K562 (cell line): ENCODE measurements at regions not wholly inside any gene's neighbourhood (a gene's known extent, or its start where the extent isn't known, plus 50 kb on each side); places are given as distances from the start of the nearest gene placed in this dataset.

Experiments
- ATAC-seq: fragments of 200-7000 bp; cut with Tn5 transposase; 3 replicates; pipeline ENCODE4 v1.9.1; 2020; ENCODE audit warnings: moderate library complexity
- BruUV-seq: library from RNA; stranded (reverse); fragments of 400-500 nt; replicated peaks from 2 replicates; lab custom pipeline; 2021; lab: Mats Ljungman, UMichigan
- CTCF ChIA-PET: fragments of 300-600 bp; formaldehyde crosslinking; extraction: SDS; loops from one replicate; lab custom pipeline; 2021; ENCODE audit warnings: low intra/inter-chr PET ratio; lab: Yijun Ruan, JAX
- POLR2A ChIA-PET: fragments of 300-600, 350-650 bp; sonication (Branson Sonifier 250); formaldehyde crosslinking; extraction: SDS; loops from one replicate; lab custom pipeline; 2021; ENCODE audit warnings: antibody characterized with exemption, inconsistent platforms; lab: Yijun Ruan, JAX
- DNase-seq, 4 experiments: peaks; one replicate each; pipeline versions ENCODE4 v3.0.0 to v3.0.0-alpha.2; 2011 to 2018; ENCODE audit warnings: low spot score in 3 of 4, mixed read lengths in 3 of 4; ENCODE audit errors: extremely low read depth in 1 of 4
- FAIRE-seq: peaks from 2 replicates; lab custom pipeline; 2011; peaks lifted over from hg19 to GRCh38; lab: Jason Lieb, UNC
- H2AFZ ChIP-seq: 2 replicates; pipeline ENCODE4 v1.6.0; 2011; ENCODE audit warnings: low read depth, low read length, control low read depth, inconsistent platforms
- H3K27ac ChIP-seq: fragments of 200-600 bp; 3 replicates; pipeline ENCODE4 v1.8.0; 2011; ENCODE audit warnings: low read depth, mild to moderate bottlenecking, control low read depth, inconsistent platforms, low read length, moderate library complexity, mixed read lengths; ENCODE audit errors: extremely low read depth
- H3K27me3 ChIP-seq, 2 experiments: fragments of 300-600 bp in 1 of 2; 2 replicates in 1 of 2; 3 replicates in 1 of 2; pipeline versions ENCODE4 v1.6.0 to v1.8.0; 2011; ENCODE audit warnings: inconsistent platforms in 2 of 2, low read length in 2 of 2, mild to moderate bottlenecking in 1 of 2, mixed read lengths in 1 of 2, moderate library complexity in 1 of 2; ENCODE audit not compliant: control insufficient read depth in 2 of 2, insufficient read depth in 2 of 2
- H3K36me3 ChIP-seq: fragments of 300-600 bp; 3 replicates; pipeline ENCODE4 v1.8.0; 2011; ENCODE audit warnings: mild to moderate bottlenecking, low read length, inconsistent platforms; ENCODE audit not compliant: control insufficient read depth, insufficient read depth
- H3K4me1 ChIP-seq, 2 experiments: fragments of 200-600 bp in 1 of 2; replicated peaks in 1 of 2; 2 replicates in 1 of 2; 3 replicates in 1 of 2; pipeline versions ENCODE4 v1.5.1 to v1.8.0; 2011; ENCODE audit warnings: inconsistent platforms in 2 of 2, low read length in 2 of 2, mild to moderate bottlenecking in 1 of 2, mixed read lengths in 1 of 2, moderate library complexity in 1 of 2; ENCODE audit not compliant: control insufficient read depth in 2 of 2, insufficient read depth in 2 of 2
- H3K4me2 ChIP-seq: 2 replicates; pipeline ENCODE4 v1.6.1; 2011; ENCODE audit warnings: low read length, control low read depth, inconsistent platforms, mixed read lengths; ENCODE audit not compliant: insufficient read depth
- H3K4me3 ChIP-seq: fragments of 200-600 bp; sonication (generic), shearing (Covaris generic); 2 replicates; pipeline ENCODE4 v1.5.1; 2016; ENCODE audit warnings: control low read depth, inconsistent platforms
- H3K79me2 ChIP-seq: fragments of 200-600 bp; 3 replicates; pipeline ENCODE4 v1.8.0; 2011; ENCODE audit warnings: low read length, inconsistent platforms; ENCODE audit not compliant: control insufficient read depth, insufficient read depth
- H3K9ac ChIP-seq, 2 experiments: 2 replicates each; pipeline versions ENCODE4 v1.6.0 to v1.6.1; 2011; ENCODE audit warnings: low read depth in 2 of 2, low read length in 2 of 2, control low read depth in 1 of 2, inconsistent platforms in 1 of 2, mild to moderate bottlenecking in 1 of 2, mixed read lengths in 1 of 2; ENCODE audit not compliant: insufficient read depth in 1 of 2
- H3K9me1 ChIP-seq: one replicate; pipeline ENCODE4 v1.6.0; 2011; ENCODE audit warnings: inconsistent platforms, mild to moderate bottlenecking, low read length, moderate library complexity; ENCODE audit not compliant: control insufficient read depth, insufficient read depth
- H3K9me3 ChIP-seq: replicated peaks from 2 replicates; pipeline ENCODE4 v1.5.1; 2011; ENCODE audit warnings: low read depth, low read length, inconsistent platforms; ENCODE audit not compliant: control insufficient read depth, insufficient read depth
- H4K20me1 ChIP-seq: replicated peaks from 2 replicates; pipeline ENCODE4 v1.6.1; 2011; ENCODE audit warnings: low read length, inconsistent platforms, mixed read lengths; ENCODE audit not compliant: control insufficient read depth, insufficient read depth
- CCNT2 ChIP-seq: IDR thresholded peaks from 2 replicates; pipeline ENCODE4 v1.6.1; 2011; ENCODE audit warnings: borderline replicate concordance, low read depth, mild to moderate bottlenecking, moderate library complexity, mixed read lengths, low read length; ENCODE audit not compliant: insufficient read length; ENCODE audit errors: extremely low read depth
- EGR1 ChIP-seq: fragments of 450-650 bp; conservative IDR thresholded peaks from 2 replicates; pipeline ENCODE4 v1.6.1; 2017; ENCODE audit warnings: mild to moderate bottlenecking
- JUN ChIP-seq, 2 experiments: sonication (generic) in 1 of 2; formaldehyde crosslinking in 1 of 2; IDR thresholded peaks; 2 replicates each; pipeline versions ENCODE4 v1.6.1 to v1.8.0; 2012 to 2022; ENCODE audit warnings: borderline replicate concordance in 2 of 2, mild to moderate bottlenecking in 2 of 2, improper control_type of control experiment in 1 of 2, low read depth in 1 of 2, low read length in 1 of 2, missing genetic modification reagents in 1 of 2
- RBM15 ChIP-seq: fragments of 200-400 bp; formaldehyde crosslinking; IDR thresholded peaks from 2 replicates; pipeline ENCODE4 v1.6.1; 2018; ENCODE audit warnings: mild to moderate bottlenecking, low read length, moderate library complexity; ENCODE audit not compliant: insufficient read depth
- SAP30 ChIP-seq: fragments of 200-600 bp; sonication (generic); IDR thresholded peaks from 2 replicates; pipeline ENCODE4 v1.6.1; 2012; ENCODE audit warnings: borderline replicate concordance, low read depth, mild to moderate bottlenecking, moderate library complexity, low read length, control low read depth, inconsistent platforms; ENCODE audit not compliant: insufficient read depth, poor library complexity, severe bottlenecking
- ZNF224 ChIP-seq: sonication (generic); formaldehyde crosslinking; IDR thresholded peaks from 2 replicates; pipeline ENCODE4 v1.8.0; 2022; ENCODE audit warnings: mild to moderate bottlenecking, missing genetic modification reagents
- ZNF3 ChIP-seq: fragments of 250-450 bp; sonication (Bioruptor Pico); IDR thresholded peaks from 2 replicates; pipeline ENCODE4 v1.5.0; 2021; ENCODE audit warnings: mild to moderate bottlenecking, moderate library complexity
- ZNF589 ChIP-seq: fragments of 200-800 bp; sonication (Bioruptor generic); IDR thresholded peaks from 2 replicates; pipeline ENCODE4 v1.6.1; 2016; ENCODE audit warnings: low read depth, missing genetic modification characterization, missing compliant biosample characterization
- ZNF717 ChIP-seq: fragments of 250-450 bp; sonication (Bioruptor Pico); IDR thresholded peaks from 2 replicates; pipeline ENCODE4 v1.5.0; 2021
- WGBS: fragments of 100-300 bp; shearing (Covaris generic); methylation state at CpG from one replicate; pipeline ENCODE4 v1.1.6; 2016; ENCODE audit warnings: low coverage, mixed read lengths; ENCODE audit not compliant: insufficient coverage; ENCODE audit errors: missing lambda C conversion rate; 5-methylcytosine and 5-hydroxymethylcytosine counted together
- in situ Hi-C: fragments of 300-500 bp; cut with MboI; formaldehyde crosslinking; loops from 4 replicates; pipeline ENCODE4 v1.15.0; 2018; ENCODE audit warnings: inconsistent platforms, mixed read lengths
- intact Hi-C: fragments of 100-400 bp; cut with micrococcal nuclease; formaldehyde crosslinking; loops from 2 replicates; pipeline ENCODE4 v1.14.2; 2022
- TF ChIP-seq, protein P1 (sequence below): sonication (generic); formaldehyde crosslinking; IDR thresholded peaks from 2 replicates; pipeline ENCODE4 v1.8.0; 2022; ENCODE audit warnings: mild to moderate bottlenecking, low read depth, missing genetic modification reagents
- TF ChIP-seq, protein P2 (sequence below): fragments of 250-450 bp; sonication (Bioruptor Pico); IDR thresholded peaks from 2 replicates; pipeline ENCODE4 v1.6.1; 2021; ENCODE audit warnings: mild to moderate bottlenecking
- TF ChIP-seq, protein P3 (sequence below): fragments of 150-350 bp; IDR thresholded peaks from 2 replicates; pipeline ENCODE4 v1.6.1; 2014; ENCODE audit warnings: low read depth, mild to moderate bottlenecking, low read length, borderline replicate concordance
- TF ChIP-seq, protein P4 (sequence below): fragments of 250-450 bp; sonication (Bioruptor Pico); IDR thresholded peaks from 2 replicates; pipeline ENCODE4 v1.8.0; 2022; ENCODE audit warnings: inconsistent platforms

DNA sequence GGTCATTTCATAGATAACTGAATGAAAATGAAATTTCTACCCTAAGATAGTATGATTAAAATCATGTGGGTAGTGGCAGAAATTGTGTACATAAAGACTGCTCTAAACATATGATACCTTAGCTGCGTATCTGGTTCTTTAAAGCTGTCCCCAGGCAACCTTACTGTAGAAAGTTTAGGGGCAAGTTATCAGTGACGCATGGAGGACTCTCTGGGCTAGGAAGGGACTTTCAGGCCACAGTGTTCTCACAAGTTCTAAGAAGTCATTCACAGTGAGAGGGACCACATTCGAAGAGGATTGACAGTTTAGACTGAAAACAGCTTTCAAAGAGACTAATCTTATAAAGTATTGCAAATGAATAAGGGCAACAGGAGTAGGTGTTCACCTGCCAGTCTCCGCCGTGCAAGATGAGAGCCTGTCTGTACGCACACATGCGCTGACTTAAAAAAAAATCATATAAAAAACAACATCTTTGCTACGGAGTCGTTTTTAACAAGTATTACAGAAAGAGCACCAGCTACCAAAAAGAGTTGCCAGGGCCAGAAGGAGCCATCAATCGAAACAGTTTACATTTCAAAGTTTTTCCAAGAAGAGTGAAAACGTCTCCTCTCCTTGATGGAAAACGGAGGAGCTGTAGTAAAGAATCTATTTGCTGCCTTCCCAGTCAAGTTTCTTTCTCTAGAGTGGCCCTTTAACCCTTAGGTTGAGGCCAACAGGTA lies 146.3 kb downstream of the CETN3 start:
- BruUV-seq: no TSS peak
- POLR2A ChIA-PET: interaction anchor here (0.8 kb wide), 1 partner anchor 1574 kb away, joined by 3 read pairs; no protein-coding TSS in a partner anchor
- Histone ChIP-seq H3K9me1 (no peaks in the 10 kb centered on the region), H4K20me1 (no peaks in the 10 kb centered on the region), H3K79me2 (no peaks in the 10 kb centered on the region), H3K4me2 (no peak overlapping the region), H3K9me3 (no peaks in the 10 kb centered on the region), H3K27ac (no peak overlapping the region), H3K9ac (no peak overlapping the region), H2AFZ (no peak overlapping the region), H3K27me3 (no peaks in the 10 kb centered on the region; a peak in 1 of 5 replicates), H3K4me1 (no peaks in the 10 kb centered on the region), H3K36me3 (no peaks in the 10 kb centered on the region), H3K4me3 (no peak overlapping the region)
- DNase-seq (no peak), ATAC-seq (no peak), FAIRE-seq (no peak)
- intact Hi-C loops: no loop called here
- CTCF ChIA-PET: no interaction called here
- in situ Hi-C loops: loop anchor here (25.0 kb wide), 1 partner anchor 1551 kb away; no protein-coding TSS in a partner anchor
- 1% methylated on average over 12 of the region's 12 CpGs for WGBS
- TF ChIP-seq ZNF589 (CRISPR knock-in tag) (no peak), ZNF3 (CRISPR knock-in tag) (no peak), EGR1 (no peak), ZNF224 (CRISPR knock-in tag) (no peak), CCNT2 (no peak), RBM15 (no peak), ZNF717 (no peak), SAP30 (no peak), JUN (IDR thresholded peaks at IDR 0.05; ENCODE audit: borderline replicate concordance, low read depth, low read length) (no peak), JUN (CRISPR knock-in tag; IDR thresholded peaks at IDR 0.05; ENCODE audit: borderline replicate concordance) (no peak)
- TF ChIP-seq, protein P1, sequence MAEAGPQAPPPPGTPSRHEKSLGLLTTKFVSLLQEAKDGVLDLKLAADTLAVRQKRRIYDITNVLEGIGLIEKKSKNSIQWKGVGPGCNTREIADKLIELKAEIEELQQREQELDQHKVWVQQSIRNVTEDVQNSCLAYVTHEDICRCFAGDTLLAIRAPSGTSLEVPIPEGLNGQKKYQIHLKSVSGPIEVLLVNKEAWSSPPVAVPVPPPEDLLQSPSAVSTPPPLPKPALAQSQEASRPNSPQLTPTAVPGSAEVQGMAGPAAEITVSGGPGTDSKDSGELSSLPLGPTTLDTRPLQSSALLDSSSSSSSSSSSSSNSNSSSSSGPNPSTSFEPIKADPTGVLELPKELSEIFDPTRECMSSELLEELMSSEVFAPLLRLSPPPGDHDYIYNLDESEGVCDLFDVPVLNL: no peak
- TF ChIP-seq, protein P2, sequence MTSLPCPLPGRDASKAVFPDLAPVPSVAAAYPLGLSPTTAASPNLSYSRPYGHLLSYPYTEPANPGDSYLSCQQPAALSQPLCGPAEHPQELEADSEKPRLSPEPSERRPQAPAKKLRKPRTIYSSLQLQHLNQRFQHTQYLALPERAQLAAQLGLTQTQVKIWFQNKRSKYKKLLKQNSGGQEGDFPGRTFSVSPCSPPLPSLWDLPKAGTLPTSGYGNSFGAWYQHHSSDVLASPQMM (CRISPR knock-in tag): no peak
- TF ChIP-seq, protein P3, sequence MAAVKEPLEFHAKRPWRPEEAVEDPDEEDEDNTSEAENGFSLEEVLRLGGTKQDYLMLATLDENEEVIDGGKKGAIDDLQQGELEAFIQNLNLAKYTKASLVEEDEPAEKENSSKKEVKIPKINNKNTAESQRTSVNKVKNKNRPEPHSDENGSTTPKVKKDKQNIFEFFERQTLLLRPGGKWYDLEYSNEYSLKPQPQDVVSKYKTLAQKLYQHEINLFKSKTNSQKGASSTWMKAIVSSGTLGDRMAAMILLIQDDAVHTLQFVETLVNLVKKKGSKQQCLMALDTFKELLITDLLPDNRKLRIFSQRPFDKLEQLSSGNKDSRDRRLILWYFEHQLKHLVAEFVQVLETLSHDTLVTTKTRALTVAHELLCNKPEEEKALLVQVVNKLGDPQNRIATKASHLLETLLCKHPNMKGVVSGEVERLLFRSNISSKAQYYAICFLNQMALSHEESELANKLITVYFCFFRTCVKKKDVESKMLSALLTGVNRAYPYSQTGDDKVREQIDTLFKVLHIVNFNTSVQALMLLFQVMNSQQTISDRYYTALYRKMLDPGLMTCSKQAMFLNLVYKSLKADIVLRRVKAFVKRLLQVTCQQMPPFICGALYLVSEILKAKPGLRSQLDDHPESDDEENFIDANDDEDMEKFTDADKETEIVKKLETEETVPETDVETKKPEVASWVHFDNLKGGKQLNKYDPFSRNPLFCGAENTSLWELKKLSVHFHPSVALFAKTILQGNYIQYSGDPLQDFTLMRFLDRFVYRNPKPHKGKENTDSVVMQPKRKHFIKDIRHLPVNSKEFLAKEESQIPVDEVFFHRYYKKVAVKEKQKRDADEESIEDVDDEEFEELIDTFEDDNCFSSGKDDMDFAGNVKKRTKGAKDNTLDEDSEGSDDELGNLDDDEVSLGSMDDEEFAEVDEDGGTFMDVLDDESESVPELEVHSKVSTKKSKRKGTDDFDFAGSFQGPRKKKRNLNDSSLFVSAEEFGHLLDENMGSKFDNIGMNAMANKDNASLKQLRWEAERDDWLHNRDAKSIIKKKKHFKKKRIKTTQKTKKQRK: no peak
- TF ChIP-seq, protein P4, sequence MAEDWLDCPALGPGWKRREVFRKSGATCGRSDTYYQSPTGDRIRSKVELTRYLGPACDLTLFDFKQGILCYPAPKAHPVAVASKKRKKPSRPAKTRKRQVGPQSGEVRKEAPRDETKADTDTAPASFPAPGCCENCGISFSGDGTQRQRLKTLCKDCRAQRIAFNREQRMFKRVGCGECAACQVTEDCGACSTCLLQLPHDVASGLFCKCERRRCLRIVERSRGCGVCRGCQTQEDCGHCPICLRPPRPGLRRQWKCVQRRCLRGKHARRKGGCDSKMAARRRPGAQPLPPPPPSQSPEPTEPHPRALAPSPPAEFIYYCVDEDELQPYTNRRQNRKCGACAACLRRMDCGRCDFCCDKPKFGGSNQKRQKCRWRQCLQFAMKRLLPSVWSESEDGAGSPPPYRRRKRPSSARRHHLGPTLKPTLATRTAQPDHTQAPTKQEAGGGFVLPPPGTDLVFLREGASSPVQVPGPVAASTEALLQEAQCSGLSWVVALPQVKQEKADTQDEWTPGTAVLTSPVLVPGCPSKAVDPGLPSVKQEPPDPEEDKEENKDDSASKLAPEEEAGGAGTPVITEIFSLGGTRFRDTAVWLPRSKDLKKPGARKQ (CRISPR knock-in tag): no peak
